Keratinocyte (primary cell): ENCODE measurements at regions not wholly inside any gene's neighbourhood (a gene's known extent, or its start where the extent isn't known, plus 50 kb on each side); places are given as distances from the start of the nearest gene placed in this dataset.

Experiments used
- DNase-seq: peaks from one replicate; pipeline ENCODE4 v3.0.0-alpha.2; 2011; ENCODE audit warnings: low read depth, missing footprints, low spot score
- FAIRE-seq: peaks from 2 replicates; lab custom pipeline; 2011; peaks lifted over from hg19 to GRCh38; lab: Jason Lieb, UNC
- H2AFZ ChIP-seq: 2 replicates; pipeline ENCODE4 v1.6.0; 2012; ENCODE audit warnings: low read length, control low read depth, inconsistent platforms; ENCODE audit not compliant: control insufficient read depth
- H3K27ac ChIP-seq: 2 replicates; pipeline ENCODE4 v1.5.1; 2011; ENCODE audit warnings: low read length; ENCODE audit not compliant: control insufficient read depth, insufficient read depth
- H3K27me3 ChIP-seq: 3 replicates; pipeline ENCODE4 v1.6.0; 2011; ENCODE audit warnings: low read length; ENCODE audit not compliant: control insufficient read depth, insufficient read depth; ENCODE audit errors: extremely low read depth
- H3K36me3 ChIP-seq, 2 experiments: 2 replicates in 1 of 2; 3 replicates in 1 of 2; pipeline ENCODE4 v1.5.1; 2011; ENCODE audit warnings: low read length in 2 of 2, mild to moderate bottlenecking in 1 of 2; ENCODE audit not compliant: control insufficient read depth in 2 of 2, insufficient read depth in 2 of 2; ENCODE audit errors: extremely low read depth in 1 of 2
- H3K4me1 ChIP-seq: 3 replicates; pipeline ENCODE4 v1.5.1; 2011; ENCODE audit warnings: low read length; ENCODE audit not compliant: control insufficient read depth, insufficient read depth; ENCODE audit errors: extremely low read depth
- H3K4me2 ChIP-seq: 3 replicates; pipeline ENCODE4 v1.6.0; 2011; ENCODE audit warnings: low read depth, low read length; ENCODE audit not compliant: control insufficient read depth, insufficient read depth; ENCODE audit errors: extremely low read depth
- H3K4me3 ChIP-seq, 3 experiments: fragments of 200-600 bp in 1 of 3; sonication (generic) in 1 of 3; 2 replicates in 2 of 3; 3 replicates in 1 of 3; pipeline ENCODE4 v1.5.1; 2011 to 2016; ENCODE audit warnings: low read length in 3 of 3, mild to moderate bottlenecking in 3 of 3, control low read depth in 2 of 3, inconsistent platforms in 1 of 3, low read depth in 1 of 3, mixed read lengths in 1 of 3, mixed run types in 1 of 3, moderate library complexity in 1 of 3; ENCODE audit not compliant: control insufficient read depth in 2 of 3, insufficient read depth in 2 of 3; ENCODE audit errors: extremely low read depth in 1 of 3
- H3K79me2 ChIP-seq: 2 replicates; pipeline ENCODE4 v1.6.0; 2012; ENCODE audit warnings: low read length; ENCODE audit not compliant: control insufficient read depth, insufficient read depth
- H3K9ac ChIP-seq: 3 replicates; pipeline ENCODE4 v1.6.0; 2011; ENCODE audit warnings: low read length; ENCODE audit not compliant: control insufficient read depth, insufficient read depth; ENCODE audit errors: extremely low read depth
- H3K9me1 ChIP-seq: 3 replicates; pipeline ENCODE4 v1.6.0; 2011; ENCODE audit warnings: low read length; ENCODE audit not compliant: control insufficient read depth, insufficient read depth; ENCODE audit errors: extremely low read depth
- H3K9me3 ChIP-seq: 2 replicates; pipeline ENCODE4 v1.5.1; 2012; ENCODE audit warnings: low read depth, low read length; ENCODE audit not compliant: control insufficient read depth
- H4K20me1 ChIP-seq: 3 replicates; pipeline ENCODE4 v1.6.0; 2011; ENCODE audit warnings: low read length; ENCODE audit not compliant: control insufficient read depth, insufficient read depth; ENCODE audit errors: extremely low read depth
- EZH2 ChIP-seq: IDR thresholded peaks from one replicate; pipeline ENCODE4 v1.6.1; 2012; ENCODE audit warnings: inconsistent platforms, mild to moderate bottlenecking, low read length, moderate library complexity
- dilution Hi-C: fragments of 300-500 bp; cut with MboI; formaldehyde crosslinking; loops from one replicate; pipeline ENCODE4 v1.7.0; 2020; ENCODE audit warnings: low sequenced_read_pairs; ENCODE audit not compliant: extremely low pct_ligation_motif_present
- TF ChIP-seq, protein P1 (sequence below), 3 experiments: IDR thresholded peaks in 1 of 3; conservative IDR thresholded peaks in 1 of 3; optimal IDR thresholded peaks in 1 of 3; 2 replicates in 2 of 3; 3 replicates in 1 of 3; pipeline versions ENCODE3 to v1.5.1; 2011; ENCODE audit warnings: low read length in 3 of 3, mild to moderate bottlenecking in 3 of 3, moderate library complexity in 2 of 3, control low read depth in 1 of 3, inconsistent platforms in 1 of 3; ENCODE audit not compliant: insufficient read depth in 2 of 3; ENCODE audit errors: extremely low read depth in 1 of 3

DNA sequence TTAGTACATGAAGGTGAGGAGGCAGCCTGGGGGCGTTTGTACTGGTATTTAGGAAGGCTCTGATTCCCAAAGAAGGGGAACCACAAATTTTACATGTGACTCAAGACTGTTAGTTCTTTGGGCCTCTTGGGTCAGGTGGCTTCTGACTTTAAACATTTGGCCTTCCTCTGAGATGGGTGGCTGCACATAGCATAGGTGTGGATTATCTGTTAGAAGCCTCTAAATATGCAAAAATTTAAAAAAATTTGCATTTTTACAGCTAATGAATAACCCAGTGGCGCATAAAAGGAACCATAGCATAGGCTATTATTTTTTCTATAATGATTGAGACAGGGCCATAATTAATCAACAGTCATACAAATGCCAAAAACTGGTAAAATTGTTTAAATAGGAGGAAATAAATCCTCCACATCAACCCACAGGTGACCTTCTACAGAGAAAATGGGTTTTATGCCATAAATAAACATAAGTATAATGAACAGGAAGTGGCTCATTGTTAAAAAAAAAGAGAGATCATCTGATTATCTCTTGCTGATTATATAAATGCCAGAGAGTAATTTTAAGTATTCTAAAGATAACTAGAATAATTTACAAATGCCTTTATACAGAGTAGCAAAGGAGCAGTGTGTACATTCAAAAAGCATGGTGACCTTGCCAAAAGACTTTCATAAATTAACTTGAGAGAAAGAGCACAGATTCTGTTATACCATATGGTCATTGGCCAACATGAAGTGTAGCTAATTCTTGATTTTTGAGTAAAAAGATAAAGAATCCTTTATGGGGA lies 284.2 kb upstream of the ATP2B1 start:
- TF ChIP-seq EZH2 = no peak
- TF ChIP-seq, protein P1, sequence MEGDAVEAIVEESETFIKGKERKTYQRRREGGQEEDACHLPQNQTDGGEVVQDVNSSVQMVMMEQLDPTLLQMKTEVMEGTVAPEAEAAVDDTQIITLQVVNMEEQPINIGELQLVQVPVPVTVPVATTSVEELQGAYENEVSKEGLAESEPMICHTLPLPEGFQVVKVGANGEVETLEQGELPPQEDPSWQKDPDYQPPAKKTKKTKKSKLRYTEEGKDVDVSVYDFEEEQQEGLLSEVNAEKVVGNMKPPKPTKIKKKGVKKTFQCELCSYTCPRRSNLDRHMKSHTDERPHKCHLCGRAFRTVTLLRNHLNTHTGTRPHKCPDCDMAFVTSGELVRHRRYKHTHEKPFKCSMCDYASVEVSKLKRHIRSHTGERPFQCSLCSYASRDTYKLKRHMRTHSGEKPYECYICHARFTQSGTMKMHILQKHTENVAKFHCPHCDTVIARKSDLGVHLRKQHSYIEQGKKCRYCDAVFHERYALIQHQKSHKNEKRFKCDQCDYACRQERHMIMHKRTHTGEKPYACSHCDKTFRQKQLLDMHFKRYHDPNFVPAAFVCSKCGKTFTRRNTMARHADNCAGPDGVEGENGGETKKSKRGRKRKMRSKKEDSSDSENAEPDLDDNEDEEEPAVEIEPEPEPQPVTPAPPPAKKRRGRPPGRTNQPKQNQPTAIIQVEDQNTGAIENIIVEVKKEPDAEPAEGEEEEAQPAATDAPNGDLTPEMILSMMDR (optimal IDR thresholded peaks at IDR 0.05 in 1 of 3, IDR thresholded peaks at IDR 0.05 in 1 of 3, conservative IDR thresholded peaks at IDR 0.05 in 1 of 3; ENCODE audit: extremely low read depth in 1 of 3, insufficient read depth in 2 of 3, low read length in 3 of 3) = no peak
- H3K9ac ChIP-seq = no peak overlapping the region
- no peaks in the 10 kb centered on the region for H4K20me1 ChIP-seq
- no peaks in the 10 kb centered on the region for H3K27me3 ChIP-seq
- no peaks in the 10 kb centered on the region for H3K9me3 ChIP-seq
- no peak for DNase-seq
- no peaks in the 10 kb centered on the region for H3K4me1 ChIP-seq
- H3K27ac ChIP-seq = no peak overlapping the region
- H3K9me1 ChIP-seq = no peaks in the 10 kb centered on the region
- no peaks in the 10 kb centered on the region for H3K79me2 ChIP-seq
- no peak overlapping the region for H2AFZ ChIP-seq
- no peaks in the 10 kb centered on the region for H3K36me3 ChIP-seq
- FAIRE-seq = no peak
- dilution Hi-C loops = no loop called here
- no peak overlapping the region for H3K4me2 ChIP-seq
- H3K4me3 ChIP-seq = no peak overlapping the region

DNA sequence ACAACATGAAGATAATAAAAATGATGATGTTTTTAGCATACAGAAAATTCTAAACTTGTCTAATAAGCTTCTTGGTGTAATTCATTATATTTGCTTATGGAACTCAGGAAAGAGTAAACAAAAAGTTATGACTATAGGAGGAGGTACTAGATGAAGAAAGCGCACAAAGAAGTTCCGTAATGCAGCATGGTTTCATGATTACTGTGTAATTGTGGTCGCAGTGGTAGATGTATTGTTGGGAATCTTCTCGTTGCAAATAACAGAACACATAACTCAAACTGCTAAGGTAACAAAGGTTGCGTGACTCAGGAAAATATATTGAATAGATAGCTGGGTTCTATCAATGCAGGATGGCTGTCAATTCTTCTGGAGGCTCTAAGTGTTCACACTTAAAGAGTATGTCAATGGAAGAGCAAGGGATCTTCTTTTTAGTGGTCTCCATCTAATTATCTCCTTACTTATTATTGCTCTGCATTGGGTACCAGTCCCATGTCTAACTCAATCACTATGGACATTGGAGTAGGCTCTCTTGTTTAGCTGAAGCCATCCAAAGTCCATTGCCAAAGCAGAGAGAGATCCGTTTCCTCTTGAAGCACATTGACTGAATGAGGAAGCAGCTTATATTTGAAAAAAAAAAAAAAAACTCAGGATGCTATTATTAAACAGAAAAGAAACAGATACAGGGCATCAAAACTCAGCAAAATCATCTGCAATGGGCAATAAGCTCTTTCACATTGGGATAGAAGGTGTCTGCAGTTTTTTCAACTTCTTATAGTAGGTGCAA lies 283.4 kb upstream of the ATP2B1 start:
- Histone ChIP-seq H3K4me1 (no peaks in the 10 kb centered on the region), H3K27me3 (no peaks in the 10 kb centered on the region), H3K9ac (no peak overlapping the region), H3K27ac (no peak overlapping the region), H3K9me3 (no peaks in the 10 kb centered on the region), H3K9me1 (no peaks in the 10 kb centered on the region), H3K36me3 (no peaks in the 10 kb centered on the region), H3K4me2 (no peak overlapping the region), H3K4me3 (no peak overlapping the region), H4K20me1 (no peaks in the 10 kb centered on the region), H2AFZ (no peak overlapping the region), H3K79me2 (no peaks in the 10 kb centered on the region)
- TF ChIP-seq EZH2 = no peak
- TF ChIP-seq, protein P1 (optimal IDR thresholded peaks at IDR 0.05 in 1 of 3, IDR thresholded peaks at IDR 0.05 in 1 of 3, conservative IDR thresholded peaks at IDR 0.05 in 1 of 3; ENCODE audit: extremely low read depth in 1 of 3, insufficient read depth in 2 of 3, low read length in 3 of 3) = no peak
- no peak for FAIRE-seq
- dilution Hi-C loops = no loop called here
- DNase-seq = no peak
